CD4-positive, alpha-beta T cell treated with Interleukin-12 subunit alpha and Interleukin-12 subunit beta, for 1 hour (primary cell): ENCODE measurements at regions not wholly inside any gene's neighbourhood (a gene's known extent, or its start where the extent isn't known, plus 50 kb on each side); places are given as distances from the start of the nearest gene placed in this dataset.
A peak's percentile ranks its signal among the peaks of the same experiment; 100 is the strongest.

ENCODE experiments used
- DNase-seq: peaks from one replicate; pipeline ENCODE4 v3.0.0-alpha.2; 2020

DNA sequence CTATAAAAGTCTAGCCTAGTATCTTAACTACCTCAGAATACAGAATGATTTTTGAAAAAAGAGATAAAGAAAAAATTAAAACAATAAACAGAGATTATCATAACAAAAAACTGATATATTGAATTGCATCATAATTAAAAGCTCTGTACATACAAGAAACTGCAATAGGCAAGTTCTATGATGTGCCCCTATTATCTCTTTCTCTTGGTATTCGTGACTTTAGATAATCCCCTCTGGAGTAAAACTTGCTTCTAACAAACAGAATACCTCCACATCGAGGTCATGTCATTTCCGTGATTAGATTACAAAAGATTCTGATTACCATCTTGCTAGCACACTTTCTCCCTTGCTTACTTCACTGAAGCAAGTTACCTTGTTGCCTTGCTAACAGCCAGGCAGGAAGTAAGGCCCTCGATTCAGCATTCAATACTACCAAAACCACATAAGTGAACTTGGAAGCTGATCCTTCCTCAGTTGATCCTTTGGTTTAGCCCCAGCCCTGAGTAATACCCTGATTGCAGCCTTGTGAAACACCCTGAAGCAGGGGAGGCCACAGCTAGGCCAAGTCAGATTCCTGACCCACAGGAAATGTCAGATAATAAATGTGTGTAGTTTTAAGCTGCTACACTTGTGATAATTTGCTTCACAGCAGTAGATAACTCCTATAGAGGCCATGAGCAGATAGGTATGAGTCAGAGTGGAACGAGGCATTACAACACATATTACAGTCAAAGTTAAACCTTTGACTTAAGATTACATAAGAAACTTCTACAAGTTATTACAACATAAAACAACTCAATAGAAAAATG is 53.7 kb upstream of the TMX4 start:
- DNase-seq: peak; percentile 24

DNA sequence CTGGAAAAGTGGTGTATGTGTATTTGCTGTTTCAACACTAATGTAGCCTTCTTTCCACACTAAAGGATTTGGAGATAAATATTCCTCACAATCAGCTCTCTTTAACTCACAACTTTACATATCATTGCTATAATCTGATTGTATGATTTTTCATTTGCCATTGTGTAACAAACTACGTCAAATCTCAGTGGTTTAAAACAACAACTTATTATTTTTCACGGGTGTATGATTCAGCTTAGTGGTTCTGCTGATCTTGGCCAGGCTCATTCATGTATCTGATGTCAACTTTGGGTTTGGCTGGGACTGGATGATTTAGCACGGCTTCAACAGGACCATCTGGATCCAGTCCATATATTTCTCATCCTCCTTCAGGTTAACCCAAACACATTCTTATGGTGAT is 55.4 kb upstream of the TMX4 start:
- no peak for DNase-seq

DNA sequence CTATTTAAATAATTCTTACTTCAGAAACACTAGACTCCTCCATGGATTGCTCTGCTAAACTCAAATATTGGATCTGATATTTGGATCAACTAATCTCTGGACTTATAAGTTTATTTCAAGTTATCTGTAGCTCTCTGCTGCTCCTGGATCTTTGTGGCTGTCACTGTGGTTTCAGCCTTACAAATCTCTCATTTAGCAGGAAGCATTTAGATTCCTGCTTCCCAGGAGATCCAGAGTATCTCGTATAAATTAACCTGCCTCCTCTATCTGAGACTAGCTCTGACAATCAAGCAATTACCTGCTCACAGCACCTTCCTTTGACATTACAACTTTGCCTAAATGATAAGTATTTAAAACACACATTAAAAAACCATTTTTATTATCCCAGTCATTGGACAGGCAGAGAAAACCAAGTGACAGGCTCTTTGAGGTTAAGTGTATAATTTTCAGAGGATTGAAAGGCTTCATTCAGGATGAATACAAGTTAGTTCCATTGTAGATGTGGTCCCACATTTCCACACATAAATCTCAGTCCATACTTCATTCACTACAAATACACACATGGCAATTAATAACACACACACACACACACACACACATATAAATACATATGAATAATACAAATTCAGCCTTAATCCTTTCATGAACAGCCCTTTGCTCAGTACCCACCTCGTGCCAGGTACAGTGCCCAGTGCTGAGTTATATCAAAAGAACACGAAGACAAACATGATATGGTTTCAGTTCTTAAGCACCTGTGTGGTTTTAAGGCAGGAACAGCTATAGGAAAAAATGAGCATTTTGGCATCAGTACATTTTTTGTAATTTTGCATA is 55.5 kb upstream of the PLCB1 start:
- DNase-seq: no peak

DNA sequence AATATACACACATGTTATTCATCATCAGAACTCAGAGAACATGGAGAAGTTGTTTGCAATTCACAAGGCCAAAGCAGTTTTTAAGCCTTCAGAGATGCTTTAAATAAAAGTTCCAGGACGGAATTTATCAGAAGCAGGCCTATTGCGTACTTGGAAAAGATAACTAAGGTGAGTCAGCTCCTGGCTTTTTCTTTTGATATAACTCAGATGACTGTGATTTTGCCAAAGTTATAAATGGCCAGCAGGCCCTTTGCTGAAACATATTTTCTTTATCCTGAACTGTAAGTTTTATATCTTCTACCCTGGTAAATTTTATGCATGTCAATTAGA is 55.0 kb upstream of the PLCB1 start:
- DNase-seq: no peak

DNA sequence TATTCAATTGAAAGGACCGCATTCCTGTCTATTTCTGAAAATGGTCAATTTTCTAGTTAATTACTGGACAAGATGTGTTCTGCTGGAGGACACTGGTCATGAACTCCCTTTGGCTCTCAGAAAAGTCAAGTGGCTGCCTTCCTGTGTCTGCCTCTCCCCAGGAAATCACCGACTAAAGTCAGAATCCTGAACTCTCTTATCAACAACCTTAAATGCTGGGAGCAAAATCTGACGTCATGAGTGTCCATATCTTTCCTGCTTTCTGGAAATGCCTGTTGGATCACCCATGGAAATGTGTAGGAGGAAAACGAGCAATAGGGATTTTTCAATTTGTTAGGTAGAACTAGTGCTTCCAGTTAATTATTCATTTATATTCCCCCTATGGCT is 53.5 kb upstream of the PLCB1 start:
- no peak for DNase-seq

DNA sequence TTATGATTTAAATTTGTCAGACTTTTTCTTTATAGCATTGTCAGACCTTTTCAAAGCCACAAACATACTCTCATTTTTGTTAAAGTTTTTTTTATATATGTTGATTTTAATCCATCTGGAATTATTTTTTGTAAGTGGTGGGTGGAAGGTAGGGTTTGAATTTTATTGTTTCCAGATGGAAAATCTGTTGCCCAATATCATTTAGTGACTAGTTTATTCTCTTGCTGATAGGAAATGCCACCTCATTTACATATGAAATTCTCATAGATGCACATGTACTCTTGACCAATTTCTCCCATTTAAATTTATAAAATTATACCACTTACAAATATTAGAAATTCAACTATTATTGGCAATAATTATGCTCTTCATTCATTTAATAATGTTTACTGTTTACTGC is 52.1 kb upstream of the PLCB1 start:
- DNase-seq: no peak

DNA sequence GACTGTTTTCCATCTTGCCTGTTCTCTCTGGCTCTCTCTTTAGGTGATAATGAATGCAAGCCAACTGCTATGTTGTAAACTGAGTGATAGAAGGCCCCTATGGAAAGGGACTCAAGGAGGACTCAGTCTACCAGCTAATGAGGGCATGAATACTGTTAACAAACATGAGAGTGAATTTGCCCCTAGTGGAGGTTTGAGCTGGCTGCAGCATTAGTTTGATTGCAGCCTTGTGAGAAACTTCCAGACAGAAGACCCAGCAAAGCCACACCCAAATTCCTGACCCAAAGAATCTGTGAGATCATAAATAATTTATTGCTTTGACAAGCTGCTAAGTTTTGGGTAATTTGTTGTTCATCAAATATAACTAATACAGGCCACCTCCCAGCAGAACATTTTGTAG is 50.0 kb upstream of the PLCB1 start:
- DNase-seq: no peak
